ENCODE measurements at regions not wholly inside any gene's neighbourhood (a gene's known extent, or its start where the extent isn't known, plus 50 kb on each side); places are given as distances from the start of the nearest gene placed in this dataset.

- Histone ChIP-seq H3K4me3 (no peak overlapping the region), H3K36me3 (ENCODE audit: low read depth, missing control alignments) (no peaks in the 10 kb centered on the region), H3K27ac (no peak overlapping the region), H3K9me3 (no peaks in the 10 kb centered on the region), H3K27me3 (no peaks in the 10 kb centered on the region), H3K4me1 (no peaks in the 10 kb centered on the region)
- WGBS, 2 donors: 78 to 85% methylated on average over 1 of the region's 1 CpG
- TF ChIP-seq POLR2A (IDR thresholded peaks at IDR 0.05) (no peak), CTCF (IDR thresholded peaks at IDR 0.05) (no peak)
- intact Hi-C loops (cut with DNase I; ENCODE audit: low total_unique reads): no loop called here
- DNase-seq: no peak
Observed at GRCh38 chr4:83751336-83751949, 215.5 kb downstream of the GPAT3 start.

- no peaks in the 10 kb centered on the region for H3K27me3 ChIP-seq
- TF ChIP-seq POLR2A (IDR thresholded peaks at IDR 0.05) (no peak), CTCF (IDR thresholded peaks at IDR 0.05) (no peak)
- no peaks in the 10 kb centered on the region for H3K9me3 ChIP-seq
- no peaks in the 10 kb centered on the region for H3K36me3 ChIP-seq (ENCODE audit: low read depth, missing control alignments)
- H3K27ac ChIP-seq: no peak overlapping the region
- DNase-seq: no peak
- no peak overlapping the region for H3K4me3 ChIP-seq
- H3K4me1 ChIP-seq: no peaks in the 10 kb centered on the region
- WGBS, 2 donors: 96 to 100% methylated on average over 2 of the region's 2 CpGs
- intact Hi-C loops (cut with DNase I; ENCODE audit: low total_unique reads): no loop called here
Observed at GRCh38 chr4:83748711-83749110, 212.8 kb downstream of the GPAT3 start.

GRCh38 chr4:83738895-83739294, 203.0 kb downstream of the GPAT3 start:
- TF ChIP-seq CTCF (IDR thresholded peaks at IDR 0.05) (no peak), POLR2A (IDR thresholded peaks at IDR 0.05) (no peak)
- Histone ChIP-seq H3K27ac (no peak overlapping the region), H3K36me3 (ENCODE audit: low read depth, missing control alignments) (no peaks in the 10 kb centered on the region), H3K4me1 (no peaks in the 10 kb centered on the region), H3K27me3 (no peaks in the 10 kb centered on the region), H3K9me3 (no peaks in the 10 kb centered on the region), H3K4me3 (no peak overlapping the region)
- no peak for DNase-seq
- intact Hi-C loops (cut with DNase I; ENCODE audit: low total_unique reads): no loop called here
- 88 to 91% methylated on average over 2 of the region's 2 CpGs for WGBS, 2 donors

- intact Hi-C loops (cut with DNase I; ENCODE audit: low total_unique reads): no loop called here
- WGBS, 2 donors: 71 to 88% methylated on average over 3 of the region's 3 CpGs
- Histone ChIP-seq H3K27ac (no peak overlapping the region), H3K36me3 (ENCODE audit: low read depth, missing control alignments) (no peaks in the 10 kb centered on the region), H3K4me3 (no peak overlapping the region), H3K4me1 (no peaks in the 10 kb centered on the region), H3K9me3 (no peaks in the 10 kb centered on the region), H3K27me3 (no peaks in the 10 kb centered on the region)
- TF ChIP-seq CTCF (IDR thresholded peaks at IDR 0.05) (no peak), POLR2A (IDR thresholded peaks at IDR 0.05) (no peak)
- DNase-seq: no peak
Observed at GRCh38 chr4:83734576-83734975, 198.7 kb downstream of the GPAT3 start.

GRCh38 chr4:83732114-83732635, 196.3 kb downstream of the GPAT3 start:
- no peaks in the 10 kb centered on the region for H3K9me3 ChIP-seq
- H3K36me3 ChIP-seq (ENCODE audit: low read depth, missing control alignments): no peaks in the 10 kb centered on the region
- 26 to 63% methylated on average over 3 of the region's 3 CpGs for WGBS, 2 donors
- TF ChIP-seq CTCF (IDR thresholded peaks at IDR 0.05) (no peak), POLR2A (IDR thresholded peaks at IDR 0.05) (no peak)
- no peaks in the 10 kb centered on the region for H3K4me1 ChIP-seq
- H3K4me3 ChIP-seq: no peak overlapping the region
- intact Hi-C loops (cut with DNase I; ENCODE audit: low total_unique reads): no loop called here
- no peaks in the 10 kb centered on the region for H3K27me3 ChIP-seq
- DNase-seq: no peak
- no peak overlapping the region for H3K27ac ChIP-seq

All from testis (tissue), 2 donors.